GM10266 (cell line): ENCODE measurements at regions not wholly inside any gene's neighbourhood (a gene's known extent, or its start where the extent isn't known, plus 50 kb on each side); places are given as distances from the start of the nearest gene placed in this dataset.
"Not testable (repeated sequence)": the region's sequence is repeated elsewhere in the genome, so short reads cannot be mapped to it uniquely, and the experiment has no call there.

Experiments
- DNase-seq: peaks from one replicate; pipeline ENCODE4 v3.0.0; 2012; ENCODE audit errors: extremely low spot score
- CTCF ChIP-seq: IDR thresholded peaks from 2 replicates; pipeline ENCODE4 v1.5.1; 2012; ENCODE audit warnings: mild to moderate bottlenecking, low read depth; ENCODE audit not compliant: control insufficient read depth, insufficient read depth; ENCODE audit errors: missing control alignments

- peak; percentile 24 for TF ChIP-seq CTCF
- DNase-seq: no peak
Observed at GRCh38 chr5:79924936-79925893, 65.8 kb downstream of the MTX3 start.

GRCh38 chr5:79923431-79923830 lies 67.6 kb downstream of the MTX3 start:
- TF ChIP-seq CTCF: no peak
- no peak for DNase-seq

GRCh38 chr5:79922626-79923025 lies 68.4 kb downstream of the MTX3 start:
- no peak for DNase-seq
- TF ChIP-seq CTCF: no peak

- DNase-seq: not testable (repeated sequence)
Observed at GRCh38 chr5:79907452-79907851, 83.6 kb downstream of the MTX3 start.

- DNase-seq: not testable (repeated sequence)
Observed at GRCh38 chr5:79902571-79902970, 88.5 kb downstream of the MTX3 start.

GRCh38 chr5:79901631-79902030 lies 89.4 kb downstream of the MTX3 start:
- TF ChIP-seq CTCF: no peak
- no peak for DNase-seq

- TF ChIP-seq CTCF: no peak
- DNase-seq: no peak
Observed at GRCh38 chr5:79898611-79899010, 92.5 kb downstream of the MTX3 start.

- no peak for TF ChIP-seq CTCF
- no peak for DNase-seq
Observed at GRCh38 chr5:79893976-79894375, 97.1 kb downstream of the MTX3 start.
